HG02970 (cell line): ENCODE measurements at regions not wholly inside any gene's neighbourhood (a gene's known extent, or its start where the extent isn't known, plus 50 kb on each side); places are given as distances from the start of the nearest gene placed in this dataset.
"Not testable (repeated sequence)": the region's sequence is repeated elsewhere in the genome, so short reads cannot be mapped to it uniquely, and the experiment has no call there.

Experiments used
- ATAC-seq: cut with Tn5 transposase; IDR thresholded peaks from one replicate; pipeline ENCODE4 v1.9.1; 2021; ENCODE audit warnings: mild to moderate bottlenecking, moderate library complexity, moderate number of reproducible peaks; ENCODE audit not compliant: unreplicated experiment, low FRiP score

- ATAC-seq, result no peak
Observed at GRCh38 chr14:53751650-53752049, 205.0 kb downstream of the BMP4 start.

GRCh38 chr14:53748691-53749090, 207.9 kb downstream of the BMP4 start:
- ATAC-seq, result no peak

DNA sequence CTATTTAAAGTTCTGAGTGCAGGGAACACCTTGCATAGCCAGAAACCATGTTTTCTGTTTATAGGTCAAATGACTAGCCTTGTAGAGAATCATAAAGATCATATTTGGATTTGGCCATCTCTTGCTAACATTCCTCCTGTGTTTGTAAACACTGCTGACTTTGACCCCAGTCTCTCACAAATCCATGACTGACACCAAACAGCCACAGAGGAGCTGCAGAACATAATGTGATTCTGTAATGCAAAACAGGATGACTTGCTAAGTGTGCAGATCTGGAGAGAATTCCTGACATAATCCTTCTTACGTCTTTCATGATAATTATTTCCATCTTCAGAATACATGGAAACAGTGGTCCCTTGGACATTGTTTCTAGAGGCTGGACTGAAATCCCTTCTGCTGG, 211.8 kb downstream of the BMP4 start:
- no peak for ATAC-seq

DNA sequence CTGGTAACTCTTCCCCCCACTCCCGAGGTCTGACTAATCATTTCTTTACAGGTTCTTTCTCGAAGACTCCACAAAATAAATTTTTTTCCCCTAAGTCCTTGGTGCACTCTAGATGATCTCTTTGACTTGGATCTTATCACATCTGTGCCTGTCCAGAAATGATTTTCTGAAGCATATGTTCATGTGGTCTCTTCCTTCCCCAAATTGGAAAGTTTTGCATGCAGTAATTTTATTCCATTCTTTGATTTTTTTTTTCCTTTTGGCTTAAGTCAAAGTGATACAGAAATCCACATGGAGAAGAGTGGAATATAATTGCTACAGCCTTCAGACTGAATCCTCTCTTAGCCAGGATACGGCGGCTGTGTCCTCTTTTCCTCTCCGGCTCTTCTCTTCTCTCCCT, 213.3 kb downstream of the BMP4 start:
- ATAC-seq, result no peak

DNA sequence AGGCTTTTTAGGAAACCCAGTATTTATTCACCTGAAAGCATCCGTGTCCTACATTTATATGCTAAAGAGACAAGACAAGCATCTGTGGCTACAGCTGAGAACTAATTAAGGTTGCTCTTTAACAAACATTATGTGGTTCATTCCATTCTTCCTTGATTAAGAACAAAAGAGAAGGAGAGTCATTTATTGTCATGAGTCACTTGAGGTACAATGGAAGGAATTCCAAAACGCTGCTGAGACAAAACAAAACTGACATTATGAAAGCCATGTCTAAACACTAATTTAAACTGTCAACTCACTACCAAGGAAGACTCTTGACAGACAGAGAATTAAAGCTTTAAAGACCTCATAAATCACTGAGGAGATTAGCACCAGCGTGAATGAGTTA, 214.4 kb downstream of the BMP4 start:
- no peak for ATAC-seq

- no peak for ATAC-seq
Observed at GRCh38 chr14:53741479-53742232, 215.0 kb downstream of the BMP4 start.

DNA sequence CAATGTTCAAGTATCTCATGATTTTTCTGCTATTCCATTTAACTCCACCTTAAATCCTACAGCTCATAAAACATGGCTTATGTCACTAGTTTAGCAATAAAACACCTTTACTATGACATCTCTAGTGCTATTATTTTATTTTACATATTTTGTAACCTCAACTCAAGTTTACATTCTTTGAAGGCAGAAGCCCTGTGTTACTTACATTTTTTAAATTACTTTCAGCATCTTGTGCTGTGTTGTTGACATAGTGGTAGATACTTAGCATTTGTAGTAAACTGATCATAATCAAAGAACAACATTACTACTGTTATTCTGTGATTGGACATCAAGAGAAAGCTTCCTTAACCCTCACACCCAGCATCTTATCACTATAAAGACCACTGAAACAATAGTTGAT, 216.1 kb downstream of the BMP4 start:
- no peak for ATAC-seq

DNA sequence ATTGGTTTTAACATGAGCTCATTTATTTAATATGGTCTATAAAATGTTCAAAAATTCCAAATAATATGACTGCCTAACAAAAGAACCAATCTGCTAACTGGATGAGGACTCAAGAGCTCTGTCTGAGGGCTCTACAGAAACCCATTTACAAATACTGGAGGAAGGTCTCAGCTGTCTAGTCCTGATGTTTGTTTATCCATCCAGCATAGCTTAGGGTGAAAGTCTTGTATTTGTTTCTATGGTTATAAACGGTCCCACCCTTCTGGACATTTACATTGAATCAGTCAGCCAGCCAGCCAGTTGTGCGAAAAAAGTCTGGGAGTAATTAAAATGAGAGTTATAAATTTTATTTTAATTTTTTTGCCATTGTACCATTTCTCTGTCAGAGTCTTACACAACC, 220.7 kb downstream of the BMP4 start:
- no peak for ATAC-seq

- ATAC-seq, result no peak
Observed at GRCh38 chr14:53723221-53723620, 233.4 kb downstream of the BMP4 start.

- no peak for ATAC-seq
Observed at GRCh38 chr14:53719536-53719935, 237.1 kb downstream of the BMP4 start.

GRCh38 chr14:53716578-53716977, 240.0 kb downstream of the BMP4 start:
- ATAC-seq, result no peak

DNA sequence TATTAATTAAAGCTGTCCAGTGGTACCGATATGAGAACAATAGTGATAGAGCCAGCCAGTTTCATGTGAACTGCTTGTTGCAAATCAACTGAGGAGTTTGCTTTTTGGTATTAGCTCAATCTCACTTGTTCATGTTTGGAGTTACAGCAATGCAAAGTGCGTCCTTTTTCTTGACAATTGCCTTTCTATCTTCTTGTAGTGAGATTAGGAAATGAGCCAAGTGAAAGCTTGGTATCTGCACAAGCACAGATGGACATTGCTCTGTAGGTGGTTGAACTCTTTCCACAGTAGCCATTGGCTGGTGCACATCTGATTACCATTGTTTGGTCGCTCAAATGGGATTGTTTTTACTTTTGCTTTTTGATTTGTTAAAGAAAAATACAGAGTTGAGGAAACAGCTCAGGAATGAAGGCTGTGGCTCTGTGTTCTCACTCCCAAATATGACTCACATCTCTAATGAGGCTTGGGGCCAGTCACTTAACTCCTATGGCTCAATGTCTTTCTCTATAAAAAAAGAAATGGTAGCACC, 241.4 kb downstream of the BMP4 start:
- ATAC-seq, result no peak

DNA sequence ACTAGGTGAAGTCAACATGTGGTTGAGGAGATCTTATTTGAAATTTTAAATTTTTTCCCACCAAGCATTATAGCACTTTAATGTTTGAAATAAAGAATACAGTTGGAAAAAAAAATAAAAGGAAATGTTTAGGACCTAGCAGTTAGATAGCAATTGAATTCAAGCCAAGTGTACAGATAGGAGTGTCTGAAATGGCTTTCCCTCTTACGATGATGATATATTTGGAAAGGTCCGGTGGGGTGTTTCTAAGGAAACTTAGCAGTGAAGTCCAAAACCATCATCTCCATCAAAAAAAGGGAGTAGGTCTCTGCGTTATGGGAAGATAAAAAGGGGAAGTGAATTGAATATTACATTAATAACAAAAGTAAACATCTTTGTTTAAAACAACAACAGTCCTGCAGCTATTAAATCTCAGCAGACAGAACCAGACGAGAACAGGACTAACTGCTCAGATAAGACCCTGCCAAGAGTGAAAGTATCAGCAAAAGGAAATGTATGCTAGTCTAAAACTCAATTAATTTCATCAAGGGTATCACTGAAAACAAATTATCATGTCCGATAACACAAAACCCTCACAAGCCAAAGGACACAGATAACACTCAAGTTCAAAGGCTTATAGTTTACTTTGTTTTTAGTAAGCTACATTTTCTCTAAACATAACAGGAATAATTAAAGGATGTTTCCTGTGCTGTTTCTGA, 242.0 kb downstream of the BMP4 start:
- ATAC-seq, result no peak

- ATAC-seq, result not testable (repeated sequence)
Observed at GRCh38 chr14:53712901-53713300, 243.7 kb downstream of the BMP4 start.

DNA sequence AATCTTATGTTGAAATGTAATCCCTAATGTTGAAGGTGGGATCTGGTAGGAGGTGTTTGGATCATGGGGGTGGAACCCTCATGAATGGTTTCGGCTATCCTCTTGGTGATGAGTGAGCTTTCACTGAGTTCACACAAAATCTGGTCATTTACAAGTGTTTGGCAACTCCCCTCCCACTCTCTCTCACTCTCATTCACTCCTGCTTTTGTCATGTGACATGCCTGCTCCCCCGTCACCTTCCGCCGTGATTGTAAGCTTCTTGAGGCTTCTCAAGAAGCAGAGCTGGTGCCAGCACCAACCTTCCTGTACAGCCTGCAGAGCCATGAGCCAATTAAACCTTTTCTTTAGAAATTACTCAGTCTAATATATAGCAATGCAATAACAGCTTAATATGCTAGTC, 245.4 kb downstream of the BMP4 start:
- no peak for ATAC-seq

- ATAC-seq, result no peak
Observed at GRCh38 chr14:53710615-53711014, 246.0 kb downstream of the BMP4 start.

DNA sequence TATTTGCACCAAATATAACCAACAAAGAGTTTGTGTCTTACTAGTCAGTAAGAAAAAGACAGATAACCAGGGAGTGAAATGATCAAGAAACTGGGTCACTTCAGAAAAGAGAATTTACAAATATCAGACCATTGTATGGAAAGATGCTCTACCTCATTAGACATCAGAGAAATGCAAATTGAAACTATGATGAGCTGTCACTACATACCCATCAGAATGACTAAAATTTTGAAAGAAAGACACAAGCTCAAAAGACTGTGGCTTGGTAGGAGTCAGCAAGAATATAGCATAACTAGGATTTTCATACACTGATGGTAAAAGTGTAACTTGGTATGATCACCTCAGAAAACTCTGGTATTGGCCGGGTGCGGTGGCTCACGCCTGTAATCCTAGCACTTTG, 247.2 kb downstream of the BMP4 start:
- ATAC-seq, result no peak

DNA sequence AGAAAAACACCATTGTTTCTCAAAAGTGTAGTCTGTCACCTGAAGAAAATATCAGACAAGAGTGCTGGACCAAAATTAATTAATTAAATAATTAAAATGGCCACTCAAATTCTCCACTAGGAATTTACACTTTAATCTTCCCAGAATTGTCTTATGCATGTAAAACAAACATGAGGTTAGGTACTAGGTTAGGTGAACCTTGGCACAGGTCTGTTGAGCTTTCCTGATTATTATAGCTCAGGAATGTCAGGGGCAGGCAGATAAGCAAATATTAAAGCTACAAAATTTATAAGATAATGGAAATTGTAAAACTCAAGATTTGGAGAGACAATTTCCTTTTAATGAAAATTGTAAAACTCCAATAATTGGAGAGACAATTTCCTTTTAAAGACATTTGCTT, 253.2 kb downstream of the BMP4 start:
- ATAC-seq, result no peak

DNA sequence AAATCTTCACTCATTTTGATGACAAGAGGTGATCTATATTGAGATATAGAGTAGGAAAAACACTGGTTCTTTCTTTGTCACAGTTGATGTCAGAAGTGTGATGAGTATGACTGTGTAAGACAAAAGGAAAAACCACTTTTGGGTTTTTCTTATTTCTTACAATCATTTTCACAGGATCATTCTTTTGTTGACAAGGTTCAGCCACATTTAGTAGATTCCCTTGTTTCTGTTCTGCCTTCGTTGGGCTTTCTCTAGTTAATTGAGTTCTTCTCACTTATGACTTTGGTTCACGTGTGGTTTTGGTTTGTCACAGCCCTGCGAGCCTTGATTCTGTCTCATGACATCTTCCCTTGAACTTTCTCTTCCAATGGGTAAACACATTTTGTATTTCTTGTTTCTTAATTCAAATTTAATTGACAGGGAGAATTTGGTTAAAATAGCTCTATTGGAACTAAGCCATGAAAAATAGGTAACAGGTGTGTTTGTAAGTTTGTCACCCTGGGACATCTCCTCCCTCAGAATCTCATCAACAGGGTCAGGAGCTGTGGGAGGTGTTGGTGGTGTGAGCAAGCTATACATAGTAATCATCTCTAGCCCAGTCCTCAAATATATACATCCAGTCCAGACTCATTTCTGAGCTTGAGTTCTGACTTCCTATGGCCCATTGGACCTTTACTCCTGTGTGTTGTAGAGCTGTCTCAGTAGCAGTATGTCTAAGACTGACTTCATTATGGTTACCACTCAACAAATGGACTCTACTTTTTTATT, 255.3 kb downstream of the BMP4 start:
- no peak for ATAC-seq

- no peak for ATAC-seq
Observed at GRCh38 chr14:53696217-53696965, 260.2 kb downstream of the BMP4 start.
